ENCODE measurements at regions not wholly inside any gene's neighbourhood (a gene's known extent, or its start where the extent isn't known, plus 50 kb on each side); places are given as distances from the start of the nearest gene placed in this dataset.
"Not testable (repeated sequence)": the region's sequence is repeated elsewhere in the genome, so short reads cannot be mapped to it uniquely, and the experiment has no call there.

DNA sequence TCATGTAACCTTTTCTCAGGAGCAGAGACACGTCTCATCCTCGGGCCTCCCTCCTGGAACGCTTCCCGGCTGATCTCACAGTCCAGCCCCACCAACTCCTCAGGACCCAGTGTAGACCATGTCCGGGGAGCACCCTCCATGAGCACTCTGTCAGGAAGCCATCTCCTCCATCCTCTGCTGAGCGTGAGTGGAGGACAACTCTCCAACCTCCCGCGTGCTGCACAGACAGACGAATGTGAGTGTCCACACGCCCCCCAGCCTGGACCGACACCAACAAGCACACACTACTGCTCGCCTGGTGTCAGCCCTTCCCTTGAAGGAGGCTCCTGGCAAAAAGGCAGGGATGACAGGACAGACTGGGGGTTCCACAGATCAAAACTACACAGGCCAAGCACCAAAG is 86.6 kb downstream of the SHANK2 start:
- DNase-seq (ENCODE audit: insufficient read length, low spot score) (no peak), FAIRE-seq (no peak)
- TF ChIP-seq CTCF (IDR thresholded peaks at IDR 0.05; ENCODE audit: insufficient read depth, missing control alignments), result no peak

- no peak for TF ChIP-seq CTCF (IDR thresholded peaks at IDR 0.05; ENCODE audit: insufficient read depth, missing control alignments)
- FAIRE-seq, result no peak
- DNase-seq (ENCODE audit: insufficient read length, low spot score), result no peak
Observed at GRCh38 chr11:71164621-71165020, 87.8 kb downstream of the SHANK2 start.

DNA sequence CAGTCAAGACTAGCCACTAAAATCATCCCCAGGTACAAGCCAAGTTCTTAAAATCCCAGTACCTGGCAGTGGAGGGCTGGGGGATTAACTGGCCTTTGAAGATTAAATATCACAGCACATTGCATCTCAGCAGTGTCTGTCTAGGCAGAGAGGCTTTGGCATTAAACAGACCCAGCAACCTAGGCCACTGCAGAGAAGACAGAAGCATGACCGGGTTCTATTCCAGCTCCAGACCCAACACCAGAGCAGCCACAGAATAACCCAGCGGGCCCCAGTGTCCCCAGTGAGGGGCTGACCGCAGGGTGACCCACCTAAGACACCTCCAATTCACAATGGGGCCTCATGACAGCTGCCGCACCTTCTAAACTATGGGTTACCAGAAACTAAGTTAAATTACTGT is 88.2 kb downstream of the SHANK2 start:
- DNase-seq (ENCODE audit: insufficient read length, low spot score), result no peak
- TF ChIP-seq CTCF (IDR thresholded peaks at IDR 0.05; ENCODE audit: insufficient read depth, missing control alignments), result no peak
- no peak for FAIRE-seq

DNA sequence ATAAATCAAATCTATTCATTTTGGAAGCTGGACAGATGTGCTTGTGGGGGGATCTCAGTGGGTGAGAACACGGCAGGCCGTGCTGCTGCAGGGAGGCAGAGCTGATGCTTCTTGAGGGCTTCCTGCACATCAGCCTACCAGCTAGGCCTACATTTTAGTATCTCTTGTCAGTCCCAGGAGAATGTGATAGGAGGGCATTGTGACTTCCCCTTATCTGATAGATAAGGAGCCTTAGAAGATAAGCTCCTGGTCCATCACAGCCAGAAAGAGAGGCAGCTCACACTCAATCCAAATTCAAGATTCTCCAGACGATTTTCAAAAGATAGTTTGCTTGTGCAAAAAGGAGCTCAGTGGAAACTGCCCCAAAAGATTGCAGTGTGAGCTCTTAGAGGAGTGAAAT is 89.0 kb downstream of the SHANK2 start:
- no peak for FAIRE-seq
- TF ChIP-seq CTCF (IDR thresholded peaks at IDR 0.05; ENCODE audit: insufficient read depth, missing control alignments), result no peak

DNA sequence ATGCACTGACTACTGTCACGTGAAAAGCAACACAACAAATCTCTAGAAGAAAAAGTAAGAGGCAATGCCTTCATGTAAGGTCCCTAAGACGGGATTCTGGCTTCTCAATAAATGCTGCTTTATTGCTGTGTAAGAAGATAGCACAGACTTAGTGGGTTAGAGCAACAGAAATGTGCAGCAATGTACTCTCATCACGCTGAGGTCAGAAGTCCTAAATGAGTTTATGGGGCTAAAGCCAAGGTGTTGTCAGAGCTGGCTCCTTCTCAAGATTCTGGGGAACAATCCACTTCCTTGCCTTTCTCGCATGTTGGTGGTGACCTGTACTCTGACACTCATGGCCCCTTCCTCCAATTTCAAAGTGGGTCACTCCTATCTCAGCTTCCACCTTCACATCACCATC is 93.4 kb downstream of the SHANK2 start:
- DNase-seq (ENCODE audit: insufficient read length, low spot score) (no peak), FAIRE-seq (no peak)

More for the DNA sequence above, 89.0 kb downstream of the SHANK2 start:
- DNase-seq (ENCODE audit: insufficient read length, low spot score), result no peak

GRCh38 chr11:71157676-71158075 is 94.7 kb downstream of the SHANK2 start:
- not testable (repeated sequence) for FAIRE-seq; DNase-seq (ENCODE audit: insufficient read length, low spot score)

More for the DNA sequence above, 93.4 kb downstream of the SHANK2 start:
- no peak for TF ChIP-seq CTCF (IDR thresholded peaks at IDR 0.05; ENCODE audit: insufficient read depth, missing control alignments)

- no peak for DNase-seq (ENCODE audit: insufficient read length, low spot score)
- no peak for FAIRE-seq
Observed at GRCh38 chr11:71156301-71156700, 96.1 kb downstream of the SHANK2 start.

More at GRCh38 chr11:71156301-71156700, 96.1 kb downstream of the SHANK2 start:
- TF ChIP-seq CTCF (IDR thresholded peaks at IDR 0.05; ENCODE audit: insufficient read depth, missing control alignments), result no peak

Data from D721Med (cell line).